Sigmoid colon (tissue), 4 donors: ENCODE measurements at regions not wholly inside any gene's neighbourhood (a gene's known extent, or its start where the extent isn't known, plus 50 kb on each side); places are given as distances from the start of the nearest gene placed in this dataset.
"Not testable (repeated sequence)": the region's sequence is repeated elsewhere in the genome, so short reads cannot be mapped to it uniquely, and the experiment has no call there.

Source experiments
- CTCF ChIP-seq, 4 experiments: fragments of 450-650 bp in 3 of 4; fragments of 200-600 bp in 1 of 4; IDR thresholded peaks; one replicate each; pipeline ENCODE4 v1.5.1; 2016 to 2019; ENCODE audit warnings: antibody characterized with exemption in 4 of 4, mild to moderate bottlenecking in 3 of 4, moderate library complexity in 2 of 4
- EP300 ChIP-seq, 4 donors: sonication (generic); formaldehyde crosslinking; IDR thresholded peaks; one replicate each; pipeline ENCODE4 v1.6.1; 2017; ENCODE audit warnings: antibody characterized with exemption in 4 of 4
- POLR2A ChIP-seq, 2 donors: fragments of 450-650 bp; IDR thresholded peaks; one replicate each; pipeline ENCODE4 v1.6.1; 2016; ENCODE audit warnings: antibody characterized with exemption in 2 of 2, mild to moderate bottlenecking in 2 of 2, moderate library complexity in 2 of 2
- POLR2AphosphoS5 ChIP-seq, 4 donors: sonication (generic); formaldehyde crosslinking; IDR thresholded peaks; one replicate each; pipeline ENCODE4 v1.6.1; 2017; ENCODE audit warnings: antibody characterized with exemption in 4 of 4

- not testable (repeated sequence) for TF ChIP-seq CTCF, POLR2AphosphoS5, POLR2A, EP300 (IDR thresholded peaks at IDR 0.05)
Observed at GRCh38 chr14:105646711-105647281, 120.4 kb downstream of the TMEM121 start.
